ENCODE measurements at regions not wholly inside any gene's neighbourhood (a gene's known extent, or its start where the extent isn't known, plus 50 kb on each side); places are given as distances from the start of the nearest gene placed in this dataset.

DNA sequence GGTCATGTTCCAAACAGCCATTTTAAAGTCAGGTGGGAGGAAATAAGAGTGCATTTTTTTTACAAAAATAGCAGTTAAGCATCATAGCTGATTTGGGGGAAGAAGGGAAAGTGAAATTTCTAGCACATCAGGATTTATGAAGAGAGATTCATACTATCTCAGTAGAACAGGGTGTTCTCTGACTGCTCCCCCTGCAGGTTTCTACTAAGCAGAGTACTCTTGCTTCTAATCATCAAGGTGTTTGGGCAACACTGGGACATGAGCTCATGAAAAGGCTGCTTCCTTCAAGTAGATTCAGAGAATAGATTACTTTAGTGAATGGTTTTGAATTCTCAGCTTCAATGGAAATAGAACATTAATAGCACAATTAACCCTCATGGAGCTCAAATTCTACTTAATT is 591.4 kb upstream of the PCDH10 start:
- Histone ChIP-seq H3K9ac (ENCODE audit: low read depth in 1 of 2, low read length in 2 of 2) (no peak overlapping the region), H3K27me3 (ENCODE audit: control insufficient read depth in 4 of 4, insufficient read depth in 4 of 4, low read length in 3 of 4) (no peaks in the 10 kb centered on the region), H3K9me3 (ENCODE audit: control insufficient read depth in 4 of 4, low read length in 3 of 4) (no peaks in the 10 kb centered on the region), H3K27ac (ENCODE audit: low read depth in 1 of 2, low read length in 2 of 2) (no peak overlapping the region), H3K4me1 (ENCODE audit: control insufficient read depth in 4 of 4, insufficient read depth in 4 of 4, low read length in 3 of 4) (no peaks in the 10 kb centered on the region), H3K4me3 (ENCODE audit: low read depth in 1 of 3, low read length in 3 of 3) (no peak overlapping the region), H3K36me3 (ENCODE audit: control insufficient read depth in 4 of 4, insufficient read depth in 3 of 4, low read depth in 1 of 4, low read length in 3 of 4) (no peaks in the 10 kb centered on the region)
- TF ChIP-seq RAD21 (IDR thresholded peaks at IDR 0.05) (no peak), RXRA (IDR thresholded peaks at IDR 0.05) (no peak), FOXA2 (IDR thresholded peaks at IDR 0.05) (no peak), GABPA (IDR thresholded peaks at IDR 0.05 in 1 of 2, conservative IDR thresholded peaks at IDR 0.05 in 1 of 2) (no peak), YY1 (IDR thresholded peaks at IDR 0.05) (no peak), TAF1 (conservative IDR thresholded peaks at IDR 0.05) (no peak), JUND (IDR thresholded peaks at IDR 0.05) (no peak), SP1 (IDR thresholded peaks at IDR 0.05) (no peak)
- TF ChIP-seq, protein P1, sequence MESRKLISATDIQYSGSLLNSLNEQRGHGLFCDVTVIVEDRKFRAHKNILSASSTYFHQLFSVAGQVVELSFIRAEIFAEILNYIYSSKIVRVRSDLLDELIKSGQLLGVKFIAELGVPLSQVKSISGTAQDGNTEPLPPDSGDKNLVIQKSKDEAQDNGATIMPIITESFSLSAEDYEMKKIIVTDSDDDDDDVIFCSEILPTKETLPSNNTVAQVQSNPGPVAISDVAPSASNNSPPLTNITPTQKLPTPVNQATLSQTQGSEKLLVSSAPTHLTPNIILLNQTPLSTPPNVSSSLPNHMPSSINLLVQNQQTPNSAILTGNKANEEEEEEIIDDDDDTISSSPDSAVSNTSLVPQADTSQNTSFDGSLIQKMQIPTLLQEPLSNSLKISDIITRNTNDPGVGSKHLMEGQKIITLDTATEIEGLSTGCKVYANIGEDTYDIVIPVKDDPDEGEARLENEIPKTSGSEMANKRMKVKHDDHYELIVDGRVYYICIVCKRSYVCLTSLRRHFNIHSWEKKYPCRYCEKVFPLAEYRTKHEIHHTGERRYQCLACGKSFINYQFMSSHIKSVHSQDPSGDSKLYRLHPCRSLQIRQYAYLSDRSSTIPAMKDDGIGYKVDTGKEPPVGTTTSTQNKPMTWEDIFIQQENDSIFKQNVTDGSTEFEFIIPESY (IDR thresholded peaks at IDR 0.05): no peak
- TF ChIP-seq, protein P2, sequence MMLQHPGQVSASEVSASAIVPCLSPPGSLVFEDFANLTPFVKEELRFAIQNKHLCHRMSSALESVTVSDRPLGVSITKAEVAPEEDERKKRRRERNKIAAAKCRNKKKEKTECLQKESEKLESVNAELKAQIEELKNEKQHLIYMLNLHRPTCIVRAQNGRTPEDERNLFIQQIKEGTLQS (IDR thresholded peaks at IDR 0.05): no peak
- TF ChIP-seq, protein P3, sequence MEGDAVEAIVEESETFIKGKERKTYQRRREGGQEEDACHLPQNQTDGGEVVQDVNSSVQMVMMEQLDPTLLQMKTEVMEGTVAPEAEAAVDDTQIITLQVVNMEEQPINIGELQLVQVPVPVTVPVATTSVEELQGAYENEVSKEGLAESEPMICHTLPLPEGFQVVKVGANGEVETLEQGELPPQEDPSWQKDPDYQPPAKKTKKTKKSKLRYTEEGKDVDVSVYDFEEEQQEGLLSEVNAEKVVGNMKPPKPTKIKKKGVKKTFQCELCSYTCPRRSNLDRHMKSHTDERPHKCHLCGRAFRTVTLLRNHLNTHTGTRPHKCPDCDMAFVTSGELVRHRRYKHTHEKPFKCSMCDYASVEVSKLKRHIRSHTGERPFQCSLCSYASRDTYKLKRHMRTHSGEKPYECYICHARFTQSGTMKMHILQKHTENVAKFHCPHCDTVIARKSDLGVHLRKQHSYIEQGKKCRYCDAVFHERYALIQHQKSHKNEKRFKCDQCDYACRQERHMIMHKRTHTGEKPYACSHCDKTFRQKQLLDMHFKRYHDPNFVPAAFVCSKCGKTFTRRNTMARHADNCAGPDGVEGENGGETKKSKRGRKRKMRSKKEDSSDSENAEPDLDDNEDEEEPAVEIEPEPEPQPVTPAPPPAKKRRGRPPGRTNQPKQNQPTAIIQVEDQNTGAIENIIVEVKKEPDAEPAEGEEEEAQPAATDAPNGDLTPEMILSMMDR (IDR thresholded peaks at IDR 0.05; ENCODE audit: low read depth, low read length, missing input control): no peak
- TF ChIP-seq, protein P4, sequence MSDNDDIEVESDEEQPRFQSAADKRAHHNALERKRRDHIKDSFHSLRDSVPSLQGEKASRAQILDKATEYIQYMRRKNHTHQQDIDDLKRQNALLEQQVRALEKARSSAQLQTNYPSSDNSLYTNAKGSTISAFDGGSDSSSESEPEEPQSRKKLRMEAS (IDR thresholded peaks at IDR 0.05): no peak
- TF ChIP-seq, protein P5, sequence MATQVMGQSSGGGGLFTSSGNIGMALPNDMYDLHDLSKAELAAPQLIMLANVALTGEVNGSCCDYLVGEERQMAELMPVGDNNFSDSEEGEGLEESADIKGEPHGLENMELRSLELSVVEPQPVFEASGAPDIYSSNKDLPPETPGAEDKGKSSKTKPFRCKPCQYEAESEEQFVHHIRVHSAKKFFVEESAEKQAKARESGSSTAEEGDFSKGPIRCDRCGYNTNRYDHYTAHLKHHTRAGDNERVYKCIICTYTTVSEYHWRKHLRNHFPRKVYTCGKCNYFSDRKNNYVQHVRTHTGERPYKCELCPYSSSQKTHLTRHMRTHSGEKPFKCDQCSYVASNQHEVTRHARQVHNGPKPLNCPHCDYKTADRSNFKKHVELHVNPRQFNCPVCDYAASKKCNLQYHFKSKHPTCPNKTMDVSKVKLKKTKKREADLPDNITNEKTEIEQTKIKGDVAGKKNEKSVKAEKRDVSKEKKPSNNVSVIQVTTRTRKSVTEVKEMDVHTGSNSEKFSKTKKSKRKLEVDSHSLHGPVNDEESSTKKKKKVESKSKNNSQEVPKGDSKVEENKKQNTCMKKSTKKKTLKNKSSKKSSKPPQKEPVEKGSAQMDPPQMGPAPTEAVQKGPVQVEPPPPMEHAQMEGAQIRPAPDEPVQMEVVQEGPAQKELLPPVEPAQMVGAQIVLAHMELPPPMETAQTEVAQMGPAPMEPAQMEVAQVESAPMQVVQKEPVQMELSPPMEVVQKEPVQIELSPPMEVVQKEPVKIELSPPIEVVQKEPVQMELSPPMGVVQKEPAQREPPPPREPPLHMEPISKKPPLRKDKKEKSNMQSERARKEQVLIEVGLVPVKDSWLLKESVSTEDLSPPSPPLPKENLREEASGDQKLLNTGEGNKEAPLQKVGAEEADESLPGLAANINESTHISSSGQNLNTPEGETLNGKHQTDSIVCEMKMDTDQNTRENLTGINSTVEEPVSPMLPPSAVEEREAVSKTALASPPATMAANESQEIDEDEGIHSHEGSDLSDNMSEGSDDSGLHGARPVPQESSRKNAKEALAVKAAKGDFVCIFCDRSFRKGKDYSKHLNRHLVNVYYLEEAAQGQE (IDR thresholded peaks at IDR 0.05): no peak
- no peak for DNase-seq (ENCODE audit: low spot score)

DNA sequence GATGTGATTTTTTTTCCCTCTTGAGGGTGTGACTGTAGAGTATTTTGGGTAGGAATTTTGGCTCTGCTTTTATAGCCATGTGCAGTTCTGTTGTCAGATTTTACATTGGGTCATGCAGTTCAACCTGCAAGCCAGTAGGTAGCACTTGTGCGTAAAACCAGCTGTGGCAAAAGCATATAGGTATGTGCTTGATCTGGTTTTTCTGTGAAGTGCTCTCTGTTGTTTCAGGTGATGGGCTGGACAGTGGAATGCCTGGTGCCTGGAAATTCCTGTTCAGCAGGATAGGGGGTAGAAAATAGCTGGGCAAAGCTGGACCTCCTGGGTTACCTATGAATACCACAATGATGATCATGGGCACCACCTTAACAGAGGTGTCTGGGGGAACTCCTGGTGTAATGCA is 584.2 kb upstream of the PCDH10 start:
- H3K4me1 ChIP-seq (ENCODE audit: control insufficient read depth in 4 of 4, insufficient read depth in 4 of 4, low read length in 3 of 4): no peaks in the 10 kb centered on the region
- no peak overlapping the region for H3K4me3 ChIP-seq (ENCODE audit: low read depth in 1 of 3, low read length in 3 of 3)
- no peaks in the 10 kb centered on the region for H3K27me3 ChIP-seq (ENCODE audit: control insufficient read depth in 4 of 4, insufficient read depth in 4 of 4, low read length in 3 of 4)
- no peak overlapping the region for H3K27ac ChIP-seq (ENCODE audit: low read depth in 1 of 2, low read length in 2 of 2)
- no peak overlapping the region for H3K9ac ChIP-seq (ENCODE audit: low read depth in 1 of 2, low read length in 2 of 2)
- WGBS: 78% methylated on average over 1 of the region's 1 CpG
- no peak for TF ChIP-seq FOXA2 (IDR thresholded peaks at IDR 0.05)
- no peak for TF ChIP-seq HNF4G (IDR thresholded peaks at IDR 0.05)
- no peak for TF ChIP-seq JUND (IDR thresholded peaks at IDR 0.05)
- TF ChIP-seq, protein P4 (IDR thresholded peaks at IDR 0.05): no peak
- no peak for TF ChIP-seq YY1 (IDR thresholded peaks at IDR 0.05)
- TF ChIP-seq GABPA (IDR thresholded peaks at IDR 0.05 in 1 of 2, conservative IDR thresholded peaks at IDR 0.05 in 1 of 2): no peak
- no peak for TF ChIP-seq RAD21 (IDR thresholded peaks at IDR 0.05)
- no peak for TF ChIP-seq RXRA (IDR thresholded peaks at IDR 0.05)
- no peak for TF ChIP-seq SP1 (IDR thresholded peaks at IDR 0.05)
- TF ChIP-seq, protein P1 (IDR thresholded peaks at IDR 0.05): no peak
- no peak for TF ChIP-seq NR2F2 (IDR thresholded peaks at IDR 0.05)
- TF ChIP-seq, protein P5 (IDR thresholded peaks at IDR 0.05): no peak
- TF ChIP-seq TAF1 (conservative IDR thresholded peaks at IDR 0.05): no peak
- TF ChIP-seq FOXA1 (IDR thresholded peaks at IDR 0.05): no peak
- no peaks in the 10 kb centered on the region for H3K9me3 ChIP-seq (ENCODE audit: control insufficient read depth in 4 of 4, low read length in 3 of 4)
- DNase-seq (ENCODE audit: low spot score): no peak
- no peaks in the 10 kb centered on the region for H3K36me3 ChIP-seq (ENCODE audit: control insufficient read depth in 4 of 4, insufficient read depth in 3 of 4, low read depth in 1 of 4, low read length in 3 of 4)

Data from liver (tissue), 8 donors.